Fibroblast of mammary gland (primary cell): ENCODE measurements at regions not wholly inside any gene's neighbourhood (a gene's known extent, or its start where the extent isn't known, plus 50 kb on each side); places are given as distances from the start of the nearest gene placed in this dataset.
A peak's percentile ranks its signal among the peaks of the same experiment; 100 is the strongest.
"Not testable (repeated sequence)": the region's sequence is repeated elsewhere in the genome, so short reads cannot be mapped to it uniquely, and the experiment has no call there.

ENCODE experiments used
- DNase-seq: peaks from one replicate; pipeline ENCODE4 v3.0.0-alpha.2; 2010; ENCODE audit warnings: low read depth
- H3K4me3 ChIP-seq: 2 replicates; pipeline ENCODE4 v1.5.1; 2011; ENCODE audit warnings: low read depth, mild to moderate bottlenecking, low read length, moderate library complexity; ENCODE audit not compliant: control insufficient read depth
- CTCF ChIP-seq: conservative IDR thresholded peaks from 2 replicates; pipeline ENCODE4 v1.5.1; 2011; ENCODE audit warnings: low read depth, low read length, inconsistent platforms; ENCODE audit not compliant: control insufficient read depth, insufficient read depth

GRCh38 chr4:38468339-38468866, 195.6 kb upstream of the KLF3 start:
- DNase-seq, result no peak
- no peak for TF ChIP-seq CTCF
- no peak overlapping the region for H3K4me3 ChIP-seq

GRCh38 chr4:38469410-38469809, 194.6 kb upstream of the KLF3 start:
- TF ChIP-seq CTCF, result no peak
- H3K4me3 ChIP-seq, result no peak overlapping the region

GRCh38 chr4:38470735-38471262, 193.2 kb upstream of the KLF3 start:
- H3K4me3 ChIP-seq, result no peak overlapping the region
- no peak for TF ChIP-seq CTCF
- peak; percentile 11 for DNase-seq

More at GRCh38 chr4:38469410-38469809, 194.6 kb upstream of the KLF3 start:
- no peak for DNase-seq

GRCh38 chr4:38482696-38483095, 181.3 kb upstream of the KLF3 start:
- no peak overlapping the region for H3K4me3 ChIP-seq
- TF ChIP-seq CTCF, result no peak
- no peak for DNase-seq

GRCh38 chr4:38483628-38484027, 180.4 kb upstream of the KLF3 start:
- not testable (repeated sequence) for H3K4me3 ChIP-seq, DNase-seq

- DNase-seq, result no peak
- no peak for TF ChIP-seq CTCF
- no peak overlapping the region for H3K4me3 ChIP-seq
Observed at GRCh38 chr4:38489011-38489861, 174.8 kb upstream of the KLF3 start.

- TF ChIP-seq CTCF, result no peak
- no peak for DNase-seq
- no peak overlapping the region for H3K4me3 ChIP-seq
Observed at GRCh38 chr4:38489924-38490639, 173.9 kb upstream of the KLF3 start.
